HepG2 (cell line): ENCODE measurements at regions not wholly inside any gene's neighbourhood (a gene's known extent, or its start where the extent isn't known, plus 50 kb on each side); places are given as distances from the start of the nearest gene placed in this dataset.

Experiments
- ATAC-seq: fragments of 200-7000 bp; cut with Tn5 transposase; 3 replicates; pipeline ENCODE4 v1.9.1; 2020; ENCODE audit warnings: mild to moderate bottlenecking, moderate library complexity
- BruUV-seq: library from RNA; stranded (reverse); fragments of 400-500 nt; replicated peaks from 2 replicates; lab custom pipeline; 2021; lab: Mats Ljungman, UMichigan
- CTCF ChIA-PET: fragments of 300-600 bp; formaldehyde crosslinking; extraction: SDS; loops from one replicate; lab custom pipeline; 2021; ENCODE audit warnings: low total read pairs, inconsistent platforms, low intra/inter-chr PET ratio; lab: Yijun Ruan, JAX
- POLR2A ChIA-PET: fragments of 350-600 bp; sonication (Branson Sonifier 250); formaldehyde crosslinking; loops from one replicate; lab custom pipeline; 2020; ENCODE audit warnings: antibody characterized with exemption, inconsistent platforms; lab: Yijun Ruan, JAX
- DNase-seq: peaks from one replicate; pipeline ENCODE4 v3.0.0-alpha.2; 2015; ENCODE audit warnings: low spot score
- FAIRE-seq: peaks from 3 replicates; lab custom pipeline; 2011; peaks lifted over from hg19 to GRCh38; lab: Jason Lieb, UNC
- H2AFZ ChIP-seq: one replicate; pipeline ENCODE4 v1.6.1; 2011; ENCODE audit warnings: low read length, inconsistent platforms
- H3K27ac ChIP-seq: fragments of 300-600 bp; 3 replicates; pipeline ENCODE4 v1.8.0; 2011; ENCODE audit warnings: mixed run types, mild to moderate bottlenecking, mixed read lengths, low read length, inconsistent platforms; ENCODE audit not compliant: insufficient read depth; ENCODE audit errors: extremely low read length
- H3K27me3 ChIP-seq, 2 experiments: fragments of 200-600 bp in 1 of 2; 2 replicates in 1 of 2; 3 replicates in 1 of 2; pipeline versions ENCODE4 v1.6.0 to v1.8.0; 2011; ENCODE audit warnings: low read length in 2 of 2, mild to moderate bottlenecking in 2 of 2, moderate library complexity in 2 of 2, inconsistent platforms in 1 of 2; ENCODE audit not compliant: insufficient read depth in 2 of 2, control insufficient read depth in 1 of 2
- H3K36me3 ChIP-seq, 2 experiments: fragments of 200-600 bp in 1 of 2; replicated peaks in 1 of 2; 2 replicates in 1 of 2; 3 replicates in 1 of 2; pipeline versions ENCODE4 v1.5.1 to v1.8.0; 2011; ENCODE audit warnings: low read length in 2 of 2, inconsistent platforms in 1 of 2; ENCODE audit not compliant: insufficient read depth in 2 of 2, control insufficient read depth in 1 of 2
- H3K4me1 ChIP-seq: 2 replicates; pipeline ENCODE4 v1.5.1; 2012; ENCODE audit warnings: low read length, inconsistent platforms; ENCODE audit not compliant: insufficient read depth
- H3K4me2 ChIP-seq: 2 replicates; pipeline ENCODE4 v1.6.0; 2011; ENCODE audit warnings: low read depth, low read length, inconsistent platforms
- H3K4me3 ChIP-seq, 3 experiments: fragments of 200-600 bp in 1 of 3; sonication (generic), shearing (Covaris generic) in 1 of 3; replicated peaks in 1 of 3; 2 replicates each; pipeline ENCODE4 v1.5.1; 2011 to 2016; ENCODE audit warnings: low read length in 3 of 3, inconsistent platforms in 2 of 3, low read depth in 2 of 3, mild to moderate bottlenecking in 2 of 3, control low read depth in 1 of 3, mixed read lengths in 1 of 3; ENCODE audit not compliant: insufficient read depth in 1 of 3
- H3K79me2 ChIP-seq: one replicate; pipeline ENCODE4 v1.6.1; 2011; ENCODE audit warnings: low read length, inconsistent platforms; ENCODE audit not compliant: insufficient read depth
- H3K9ac ChIP-seq: 2 replicates; pipeline ENCODE4 v1.6.0; 2011; ENCODE audit warnings: mild to moderate bottlenecking, low read depth, low read length, inconsistent platforms; ENCODE audit not compliant: insufficient read depth
- H3K9me3 ChIP-seq: 2 replicates; pipeline ENCODE4 v1.5.1; 2012; ENCODE audit warnings: mild to moderate bottlenecking, low read length
- H4K20me1 ChIP-seq: 2 replicates; pipeline ENCODE4 v1.6.0; 2011; ENCODE audit warnings: inconsistent platforms, mild to moderate bottlenecking, low read length, moderate library complexity; ENCODE audit not compliant: insufficient read depth
- AGO1 ChIP-seq: fragments of 200-400 bp; formaldehyde crosslinking; IDR thresholded peaks from 2 replicates; pipeline ENCODE4 v1.6.1; 2017; ENCODE audit warnings: mild to moderate bottlenecking, low read depth, low read length, moderate library complexity; ENCODE audit not compliant: poor library complexity, severe bottlenecking
- ATM ChIP-seq: fragments of 450-650 bp; IDR thresholded peaks from 2 replicates; pipeline ENCODE4 v1.7.1; 2017; ENCODE audit warnings: mild to moderate bottlenecking, borderline replicate concordance
- CCAR2 ChIP-seq: fragments of 200-400 bp; formaldehyde crosslinking; optimal IDR thresholded peaks from 2 replicates; pipeline ENCODE3; 2018; ENCODE audit warnings: low read depth, mild to moderate bottlenecking, low read length, moderate library complexity
- CREB3 ChIP-seq: sonication (generic); formaldehyde crosslinking; IDR thresholded peaks from 2 replicates; pipeline ENCODE4 v1.5.0; 2020; ENCODE audit warnings: missing genetic modification reagents
- ESRRA ChIP-seq: sonication (generic); formaldehyde crosslinking; IDR thresholded peaks from 2 replicates; pipeline ENCODE4 v1.5.1; 2020; ENCODE audit warnings: mild to moderate bottlenecking, low read depth, missing genetic modification reagents
- HMGXB4 ChIP-seq, 2 experiments: sonication (generic) in 1 of 2; formaldehyde crosslinking in 1 of 2; IDR thresholded peaks; 2 replicates each; pipeline versions ENCODE4 v1.4.0 to v1.6.1; 2018 to 2020; ENCODE audit warnings: missing genetic modification reagents in 2 of 2, borderline replicate concordance in 1 of 2, low read depth in 1 of 2, mild to moderate bottlenecking in 1 of 2, missing biosample characterization in 1 of 2
- HNF4G ChIP-seq, 2 experiments: sonication (generic) in 1 of 2; formaldehyde crosslinking in 1 of 2; IDR thresholded peaks; 2 replicates each; pipeline versions ENCODE4 v1.4.0 to v1.6.1; 2011 to 2020; ENCODE audit warnings: borderline replicate concordance in 2 of 2, low read depth in 2 of 2, mild to moderate bottlenecking in 2 of 2, low read length in 1 of 2, missing genetic modification reagents in 1 of 2, moderate library complexity in 1 of 2
- NFE2L1 ChIP-seq: sonication (generic); formaldehyde crosslinking; IDR thresholded peaks from 2 replicates; pipeline ENCODE4 v1.4.0; 2020; ENCODE audit warnings: missing genetic modification reagents, mild to moderate bottlenecking, borderline replicate concordance
- POLR2AphosphoS2 ChIP-seq: IDR thresholded peaks from 2 replicates; pipeline ENCODE4 v1.6.1; 2011; ENCODE audit warnings: low read depth, low read length, improper control_type of control experiment
- SMAD1 ChIP-seq: sonication (generic); formaldehyde crosslinking; IDR thresholded peaks from 2 replicates; pipeline ENCODE4 v1.4.0; 2020; ENCODE audit warnings: missing genetic modification reagents, low read depth, mild to moderate bottlenecking, borderline replicate concordance
- ZBTB7B ChIP-seq: sonication (generic); formaldehyde crosslinking; IDR thresholded peaks from 2 replicates; pipeline ENCODE4 v1.4.0; 2020; ENCODE audit warnings: missing genetic modification reagents
- ZNF230 ChIP-seq: sonication (generic); formaldehyde crosslinking; IDR thresholded peaks from 2 replicates; pipeline ENCODE4 v1.4.0; 2020; ENCODE audit warnings: mild to moderate bottlenecking, missing genetic modification reagents
- ZNF580 ChIP-seq: IDR thresholded peaks from 2 replicates; pipeline ENCODE4 v1.6.1; 2016; ENCODE audit warnings: low read depth, borderline replicate concordance
- ZNF703 ChIP-seq: sonication (generic); formaldehyde crosslinking; IDR thresholded peaks from 2 replicates; pipeline ENCODE4 v1.5.1; 2020; ENCODE audit warnings: missing genetic modification reagents, mild to moderate bottlenecking, moderate library complexity, borderline replicate concordance
- in situ Hi-C: cut with HindIII; loops from 2 replicates; pipeline ENCODE4 v1.10.0; 2017; ENCODE audit warnings: low pct_unique_long_range_greater_than_20kb; ENCODE audit not compliant: extremely low pct_ligation_motif_present
- intact Hi-C: fragments of 100-400 bp; cut with micrococcal nuclease; formaldehyde crosslinking; loops from one replicate; pipeline ENCODE4 v1.10.0; 2022; ENCODE audit not compliant: unreplicated experiment
- TF ChIP-seq, protein P1 (sequence below): sonication (generic); formaldehyde crosslinking; IDR thresholded peaks from 2 replicates; pipeline ENCODE4 v1.5.1; 2020; ENCODE audit warnings: missing genetic modification reagents, mild to moderate bottlenecking, borderline replicate concordance

DNA sequence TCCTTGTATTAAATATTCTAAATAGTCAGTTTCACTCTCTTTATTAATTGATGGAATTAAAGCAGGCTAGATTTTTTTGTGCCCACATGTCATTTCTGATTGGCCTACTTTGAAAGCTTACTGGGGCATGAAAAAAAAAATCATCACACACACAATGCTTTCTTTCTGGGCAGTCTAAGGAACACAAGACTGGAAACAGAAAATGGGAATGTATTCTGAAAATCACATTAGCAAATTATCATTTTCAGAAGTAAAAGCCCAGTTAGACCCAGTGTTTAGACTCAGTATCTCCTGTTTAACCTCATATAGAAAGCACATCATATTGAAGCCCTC is 339.4 kb downstream of the SPRY2 start:
- Histone ChIP-seq H3K4me3 (no peak overlapping the region), H3K9ac (no peak overlapping the region), H3K79me2 (no peaks in the 10 kb centered on the region), H3K27me3 (no peaks in the 10 kb centered on the region; a peak in 1 of 5 replicates), H2AFZ (no peak overlapping the region), H3K4me1 (no peaks in the 10 kb centered on the region), H3K4me2 (no peak overlapping the region), H3K36me3 (no peaks in the 10 kb centered on the region), H3K9me3 (peaks cover 40% of the 10 kb centered on the region; the same call in 1 of the 2 replicates), H4K20me1 (no peaks in the 10 kb centered on the region), H3K27ac (no peak overlapping the region)
- TF ChIP-seq CREB3 = no peak
- TF ChIP-seq, protein P1, sequence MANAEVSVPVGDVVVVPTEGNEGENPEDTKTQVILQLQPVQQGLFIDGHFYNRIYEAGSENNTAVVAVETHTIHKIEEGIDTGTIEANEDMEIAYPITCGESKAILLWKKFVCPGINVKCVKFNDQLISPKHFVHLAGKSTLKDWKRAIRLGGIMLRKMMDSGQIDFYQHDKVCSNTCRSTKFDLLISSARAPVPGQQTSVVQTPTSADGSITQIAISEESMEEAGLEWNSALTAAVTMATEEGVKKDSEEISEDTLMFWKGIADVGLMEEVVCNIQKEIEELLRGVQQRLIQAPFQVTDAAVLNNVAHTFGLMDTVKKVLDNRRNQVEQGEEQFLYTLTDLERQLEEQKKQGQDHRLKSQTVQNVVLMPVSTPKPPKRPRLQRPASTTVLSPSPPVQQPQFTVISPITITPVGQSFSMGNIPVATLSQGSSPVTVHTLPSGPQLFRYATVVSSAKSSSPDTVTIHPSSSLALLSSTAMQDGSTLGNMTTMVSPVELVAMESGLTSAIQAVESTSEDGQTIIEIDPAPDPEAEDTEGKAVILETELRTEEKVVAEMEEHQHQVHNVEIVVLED (CRISPR knock-in tag) = no peak
- no peak for TF ChIP-seq SMAD1 (CRISPR knock-in tag)
- no peak for TF ChIP-seq ZBTB7B (CRISPR knock-in tag)
- TF ChIP-seq CCAR2 = no peak
- TF ChIP-seq ESRRA (CRISPR knock-in tag) = no peak
- TF ChIP-seq HMGXB4 (CRISPR knock-in tag; IDR thresholded peaks at IDR 0.05; ENCODE audit: borderline replicate concordance in 1 of 2, low read depth in 1 of 2) = no peak
- TF ChIP-seq AGO1 = no peak
- TF ChIP-seq NFE2L1 (CRISPR knock-in tag) = no peak
- TF ChIP-seq ZNF230 (CRISPR knock-in tag) = no peak
- no peak for TF ChIP-seq ATM
- TF ChIP-seq HNF4G (IDR thresholded peaks at IDR 0.05; ENCODE audit: borderline replicate concordance, low read depth, low read length) = no peak
- TF ChIP-seq HNF4G (CRISPR knock-in tag; IDR thresholded peaks at IDR 0.05; ENCODE audit: borderline replicate concordance, low read depth) = no peak
- TF ChIP-seq ZNF703 (CRISPR knock-in tag) = no peak
- no peak for TF ChIP-seq POLR2AphosphoS2
- TF ChIP-seq ZNF580 (CRISPR knock-in tag) = no peak
- CTCF ChIA-PET = no interaction called here
- POLR2A ChIA-PET = no interaction called here
- intact Hi-C loops (no loop called here), in situ Hi-C loops (no loop called here)
- no TSS peak for BruUV-seq
- ATAC-seq (no peak), FAIRE-seq (no peak), DNase-seq (no peak)
